GM19467 (cell line): ENCODE measurements at regions not wholly inside any gene's neighbourhood (a gene's known extent, or its start where the extent isn't known, plus 50 kb on each side); places are given as distances from the start of the nearest gene placed in this dataset.
"Not testable (repeated sequence)": the region's sequence is repeated elsewhere in the genome, so short reads cannot be mapped to it uniquely, and the experiment has no call there.

ENCODE experiments used
- ATAC-seq: cut with Tn5 transposase; IDR thresholded peaks from one replicate; pipeline ENCODE4 v1.9.1; 2021; ENCODE audit warnings: mild to moderate bottlenecking, moderate library complexity; ENCODE audit not compliant: unreplicated experiment

DNA sequence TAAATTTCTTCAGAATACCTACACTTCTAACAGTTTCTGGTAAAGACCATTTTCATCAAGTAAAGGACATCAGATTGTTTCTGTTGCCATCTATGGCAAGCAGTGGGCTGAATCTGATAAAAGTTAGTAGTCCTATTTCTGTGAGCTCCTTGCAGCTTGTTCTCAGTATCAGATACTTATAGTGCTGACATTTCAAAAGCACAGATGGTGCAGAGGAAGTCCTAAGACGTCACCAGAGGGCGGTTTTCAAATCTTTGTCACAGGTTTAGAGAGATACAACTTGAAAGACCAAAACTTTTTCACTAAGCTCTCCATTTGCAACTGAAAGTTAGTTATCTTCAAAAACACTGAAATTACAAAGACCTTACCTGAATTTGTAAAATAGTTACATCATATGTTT is 719.8 kb downstream of the SLITRK1 start:
- no peak for ATAC-seq

DNA sequence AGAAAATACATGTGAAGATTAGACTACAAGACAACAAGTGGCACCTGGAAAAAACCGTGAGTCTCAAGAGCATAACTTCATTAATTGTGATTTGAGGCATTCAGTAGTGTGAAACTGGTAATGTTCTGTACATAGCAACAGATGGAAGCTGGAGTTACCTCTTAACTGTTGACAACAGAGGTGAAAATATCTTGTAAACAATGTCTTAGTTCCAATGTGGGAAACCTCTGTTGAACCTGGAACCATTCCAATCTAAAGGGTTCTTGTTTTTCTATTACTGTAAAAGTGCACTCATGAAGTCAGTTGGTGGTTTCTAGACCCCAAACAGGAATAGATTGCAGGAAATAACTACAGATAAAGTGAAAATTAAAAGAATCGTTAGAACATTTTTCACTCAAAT is 728.4 kb downstream of the SLITRK1 start:
- ATAC-seq = no peak

DNA sequence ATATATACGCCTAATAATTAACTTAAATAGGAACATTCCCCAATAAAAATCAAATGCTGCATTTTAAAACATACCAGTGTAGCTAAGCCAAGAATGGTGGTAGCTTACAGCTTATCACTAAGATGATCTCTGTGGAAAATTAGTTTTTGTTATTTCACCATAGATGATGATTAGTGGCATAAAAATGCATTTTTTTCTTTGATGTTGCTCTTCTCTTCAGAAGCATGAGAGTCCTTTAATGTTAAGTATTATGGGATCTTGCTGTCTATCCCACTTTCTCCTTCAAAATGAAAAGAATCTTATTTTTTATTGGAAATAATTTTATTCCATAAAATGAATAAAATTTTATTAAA is 731.0 kb downstream of the SLITRK1 start:
- no peak for ATAC-seq

- no peak for ATAC-seq
Measured at GRCh38 chr13:83150616-83151307, 731.5 kb downstream of the SLITRK1 start.

DNA sequence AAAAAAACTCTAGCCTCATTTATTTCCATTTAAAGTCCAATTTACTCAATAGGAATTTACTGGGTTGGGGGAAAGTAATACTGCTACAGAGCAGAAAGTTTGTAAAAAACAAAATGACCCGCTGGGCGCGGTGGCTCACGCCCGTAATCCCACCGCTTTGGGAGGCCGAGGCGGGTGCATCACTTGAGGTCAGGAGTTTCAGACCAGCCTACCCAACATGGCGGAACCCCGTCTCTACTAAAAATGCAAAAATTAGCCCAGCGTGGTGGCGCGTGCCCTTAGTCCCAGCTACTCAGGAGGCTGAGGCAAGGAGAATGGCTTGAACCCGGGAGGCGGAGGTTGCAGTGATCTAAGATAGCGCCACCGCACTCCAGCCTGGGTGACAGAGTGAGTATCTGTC is 745.6 kb downstream of the SLITRK1 start:
- ATAC-seq = no peak

DNA sequence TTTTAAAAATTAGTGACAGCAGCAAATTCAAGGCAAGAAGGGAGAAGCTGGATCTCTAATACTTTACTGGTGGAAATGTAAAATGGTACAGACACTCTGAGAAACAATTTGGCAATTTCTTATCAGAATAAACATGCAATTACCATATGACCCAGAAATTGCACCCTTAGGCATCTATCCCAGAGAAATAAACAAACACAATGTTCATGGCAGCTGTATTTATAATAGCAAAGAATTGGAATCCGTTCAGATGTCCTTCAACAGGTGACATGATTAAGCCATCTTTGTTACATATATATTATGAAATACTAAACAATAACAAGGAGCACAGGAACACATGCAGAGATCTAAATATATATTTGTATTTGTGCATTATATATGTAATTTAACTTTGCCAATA is 756.5 kb downstream of the SLITRK1 start:
- no peak for ATAC-seq

- ATAC-seq = no peak
Measured at GRCh38 chr13:83121896-83122295, 760.4 kb downstream of the SLITRK1 start.

- no peak for ATAC-seq
Measured at GRCh38 chr13:83117046-83117445, 765.2 kb downstream of the SLITRK1 start.

DNA sequence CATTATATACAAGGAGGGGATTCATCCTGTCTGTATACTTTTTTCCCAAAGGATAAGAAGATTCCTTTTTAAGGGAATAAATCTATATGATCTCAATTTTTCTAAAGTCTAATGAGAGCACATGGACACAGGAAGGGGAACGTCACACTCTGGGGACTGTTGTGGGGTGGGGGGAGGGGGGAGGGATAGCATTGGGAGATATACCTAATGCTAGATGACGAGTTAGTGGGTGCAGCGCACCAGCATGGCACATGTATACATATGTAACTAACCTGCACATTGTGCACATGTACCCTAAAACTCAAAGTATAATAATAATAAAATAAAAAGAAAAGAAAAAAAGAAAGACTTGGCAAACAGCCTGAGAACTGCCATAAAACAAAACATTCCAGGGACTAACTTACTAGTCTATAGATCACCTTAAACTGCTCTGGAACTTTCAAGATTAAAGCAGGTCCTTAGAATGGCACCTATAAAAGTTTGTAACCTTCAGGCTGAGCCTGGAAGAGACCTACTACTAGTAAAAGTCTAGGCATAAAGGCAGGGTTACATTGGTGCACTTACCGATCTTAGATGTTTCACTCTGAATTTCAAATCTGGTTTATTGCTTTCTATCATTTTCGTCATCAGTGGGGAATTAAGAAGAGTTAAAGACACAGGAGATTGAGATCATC is 780.6 kb downstream of the SLITRK1 start:
- not testable (repeated sequence) for ATAC-seq

GRCh38 chr13:83100237-83100636 is 782.0 kb downstream of the SLITRK1 start:
- no peak for ATAC-seq

- no peak for ATAC-seq
Measured at GRCh38 chr13:83088858-83089257, 793.4 kb downstream of the SLITRK1 start.

DNA sequence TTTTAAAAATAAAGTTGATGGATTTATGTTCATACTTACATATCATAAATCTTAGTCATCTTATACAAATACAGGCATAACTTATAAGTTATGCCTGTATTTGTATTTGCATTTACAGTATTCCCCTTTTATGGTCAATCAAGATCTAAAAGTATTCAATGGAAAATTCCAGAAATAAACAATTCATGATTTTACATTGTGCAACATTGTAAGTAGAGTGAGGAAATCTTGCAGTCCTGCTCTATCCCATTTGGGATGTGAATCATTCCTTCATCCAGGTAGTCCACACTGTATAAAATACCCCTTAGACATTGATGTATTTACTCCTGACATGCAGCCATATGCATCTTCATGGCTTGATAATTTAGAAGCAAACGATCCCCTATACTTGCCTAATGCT is 795.3 kb downstream of the SLITRK1 start:
- ATAC-seq = no peak

DNA sequence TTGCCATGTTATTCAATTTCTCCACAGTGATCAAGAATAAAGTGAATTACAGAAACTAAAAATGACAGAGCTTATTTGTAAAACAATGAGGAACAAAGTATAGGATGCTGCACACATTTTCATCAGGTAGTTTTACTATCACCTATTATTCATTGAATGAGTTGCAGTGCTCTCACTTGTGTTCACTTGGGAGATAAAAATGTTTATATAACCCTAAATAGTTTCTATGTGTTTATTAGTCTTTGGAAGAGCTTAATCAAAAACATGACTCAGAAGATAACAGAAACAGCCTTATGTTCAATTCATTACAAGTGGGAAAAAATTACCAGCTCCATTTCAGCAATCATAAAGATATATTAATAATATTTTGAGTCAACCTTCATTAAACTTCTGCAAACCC is 796.2 kb downstream of the SLITRK1 start:
- no peak for ATAC-seq

DNA sequence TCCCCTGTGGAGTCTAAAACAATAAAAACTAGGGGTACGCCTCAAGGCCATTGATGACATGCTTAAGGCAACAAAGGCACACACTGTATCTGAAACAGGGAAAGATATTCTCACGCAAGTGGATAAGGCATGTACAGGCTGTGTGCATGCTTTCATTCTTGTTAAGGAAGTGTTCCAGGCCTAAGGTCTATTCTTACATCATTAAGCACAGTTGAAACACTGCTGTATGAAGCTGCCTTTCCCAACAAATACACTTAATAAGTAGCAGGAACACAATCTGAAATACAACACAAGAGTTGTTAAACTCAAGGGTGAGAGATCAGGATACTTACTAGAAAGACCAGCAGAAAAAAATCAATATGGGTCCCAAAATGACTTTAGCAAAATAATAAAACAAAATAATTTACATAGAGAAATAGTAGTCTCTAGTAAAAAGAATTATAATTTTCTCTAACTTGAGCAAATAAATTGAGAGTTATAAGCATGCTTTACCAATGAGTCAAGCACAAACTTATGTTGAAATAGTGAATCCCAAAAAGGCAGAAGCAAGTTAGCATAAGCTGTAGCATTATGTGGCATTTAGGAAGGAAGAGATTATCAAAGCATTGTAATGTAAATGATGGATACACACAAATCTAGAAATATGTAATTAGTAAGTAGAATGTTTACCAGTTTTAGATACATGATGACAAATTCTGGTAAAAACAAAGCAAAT is 796.9 kb downstream of the SLITRK1 start:
- no peak for ATAC-seq

GRCh38 chr13:83077499-83077898 is 804.8 kb downstream of the SLITRK1 start:
- no peak for ATAC-seq

- not testable (repeated sequence) for ATAC-seq
Measured at GRCh38 chr13:83073930-83074329, 808.3 kb downstream of the SLITRK1 start.

DNA sequence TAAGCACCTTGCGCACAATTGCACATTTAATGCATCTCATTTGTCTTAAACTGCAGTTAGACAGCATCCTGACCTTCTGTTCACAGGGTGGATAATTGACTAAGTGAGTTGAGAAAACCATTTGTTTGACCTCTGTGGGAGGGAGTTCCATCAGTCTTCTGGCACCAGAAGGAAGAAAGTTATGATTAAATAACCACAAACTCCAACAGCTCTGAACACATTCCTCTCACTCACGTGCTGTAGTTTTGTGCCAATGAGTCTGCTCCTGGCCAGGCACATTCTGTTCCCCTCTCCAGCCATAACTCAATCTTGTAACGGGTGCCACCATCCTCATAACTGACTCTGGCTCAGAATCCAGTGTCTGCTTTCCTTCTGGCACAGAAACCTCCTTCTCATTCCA is 817.2 kb downstream of the SLITRK1 start:
- ATAC-seq = no peak

- no peak for ATAC-seq
Measured at GRCh38 chr13:83057119-83057518, 825.2 kb downstream of the SLITRK1 start.

DNA sequence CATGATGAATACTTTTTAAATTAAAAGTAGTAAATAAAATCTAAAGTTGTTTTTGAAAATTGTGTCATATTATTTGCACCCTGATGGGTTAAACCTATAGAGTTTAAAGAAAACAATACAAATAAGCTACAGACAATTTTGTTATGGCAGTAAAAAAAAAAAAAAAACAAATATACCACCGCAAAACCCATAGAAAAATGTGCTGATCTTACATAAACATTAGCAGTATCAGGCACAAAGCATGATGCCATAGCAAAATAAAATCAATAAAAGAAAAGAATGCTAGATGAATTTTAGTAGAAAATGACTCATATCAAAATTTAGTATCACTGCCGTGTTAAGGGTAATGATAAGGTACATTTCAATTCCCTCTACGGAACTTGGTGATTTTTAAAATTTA is 826.0 kb downstream of the SLITRK1 start:
- ATAC-seq = no peak

- no peak for ATAC-seq
Measured at GRCh38 chr13:83048419-83048818, 833.9 kb downstream of the SLITRK1 start.

GRCh38 chr13:83024955-83025594 is 857.2 kb downstream of the SLITRK1 start:
- no peak for ATAC-seq

DNA sequence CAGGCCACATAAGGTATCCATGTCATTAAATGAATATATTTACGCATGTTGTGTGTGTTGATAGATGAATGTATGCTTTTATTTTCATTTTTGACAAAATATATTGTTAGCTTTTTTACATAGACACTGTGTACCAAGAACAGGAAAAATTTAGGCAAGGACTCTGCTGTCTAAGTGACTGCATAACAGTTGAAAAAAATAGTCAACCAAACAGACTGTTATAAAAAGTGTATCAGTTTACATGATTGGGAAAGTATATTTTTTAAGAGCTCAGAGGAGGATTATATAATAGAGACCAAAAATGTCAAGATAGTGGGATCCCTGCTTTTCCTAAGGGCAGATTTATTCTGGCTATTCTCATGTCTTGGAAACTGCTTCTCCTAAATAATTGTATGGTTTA is 858.0 kb downstream of the SLITRK1 start:
- no peak for ATAC-seq
